IPS-20b (cell line): ENCODE measurements at regions not wholly inside any gene's neighbourhood (a gene's known extent, or its start where the extent isn't known, plus 50 kb on each side); places are given as distances from the start of the nearest gene placed in this dataset.
"Not testable (repeated sequence)": the region's sequence is repeated elsewhere in the genome, so short reads cannot be mapped to it uniquely, and the experiment has no call there.

Source experiments
- H3K27ac ChIP-seq: one replicate; pipeline ENCODE4 v1.5.1; 2013; ENCODE audit warnings: low read length
- H3K27me3 ChIP-seq: 2 replicates; pipeline ENCODE4 v1.6.1; 2013; ENCODE audit warnings: mild to moderate bottlenecking, low read length, inconsistent platforms; ENCODE audit not compliant: insufficient read depth
- H3K36me3 ChIP-seq: 2 replicates; pipeline ENCODE4 v1.6.1; 2013; ENCODE audit warnings: low read depth, mild to moderate bottlenecking, inconsistent platforms, low read length, moderate library complexity; ENCODE audit not compliant: insufficient read depth
- H3K4me1 ChIP-seq: 2 replicates; pipeline ENCODE4 v1.6.1; 2013; ENCODE audit warnings: mild to moderate bottlenecking, control low read depth, inconsistent platforms, low read length, moderate library complexity; ENCODE audit not compliant: insufficient read depth
- H3K4me3 ChIP-seq: 2 replicates; pipeline ENCODE4 v1.5.1; 2013; ENCODE audit warnings: mild to moderate bottlenecking, low read length, inconsistent platforms
- H3K9ac ChIP-seq: 2 replicates; pipeline ENCODE4 v1.6.1; 2013; ENCODE audit warnings: low read depth, mild to moderate bottlenecking, inconsistent platforms, low read length, moderate library complexity
- H3K9me3 ChIP-seq: 2 replicates; pipeline ENCODE4 v1.6.1; 2013; ENCODE audit warnings: mild to moderate bottlenecking, low read depth, low read length, inconsistent platforms; ENCODE audit not compliant: insufficient read depth

DNA sequence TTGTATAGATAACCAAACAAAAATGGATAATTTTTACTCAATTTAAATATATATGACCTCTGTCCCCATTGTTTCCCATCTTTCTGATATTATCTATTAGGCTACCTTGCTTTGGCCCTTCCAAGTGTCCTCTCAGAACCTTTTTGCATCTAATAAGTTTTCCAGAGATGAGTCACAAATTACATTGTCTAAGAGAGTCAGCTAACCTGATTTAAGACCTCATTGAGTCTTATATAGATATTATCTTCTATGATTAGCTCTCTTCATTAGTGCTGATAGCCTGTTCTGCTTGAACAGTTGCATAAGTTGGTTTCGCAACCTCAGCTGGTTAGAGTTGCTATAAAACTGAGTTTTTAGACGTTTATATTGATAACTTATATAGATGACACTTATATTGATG is 623.1 kb downstream of the LRRC70 start:
- no peak overlapping the region for H3K4me3 ChIP-seq
- no peak overlapping the region for H3K27ac ChIP-seq
- no peaks in the 10 kb centered on the region for H3K27me3 ChIP-seq
- no peak overlapping the region for H3K9ac ChIP-seq
- no peaks in the 10 kb centered on the region for H3K9me3 ChIP-seq
- peaks cover 10% of the 10 kb centered on the region for H3K4me1 ChIP-seq
- no peaks in the 10 kb centered on the region for H3K36me3 ChIP-seq

DNA sequence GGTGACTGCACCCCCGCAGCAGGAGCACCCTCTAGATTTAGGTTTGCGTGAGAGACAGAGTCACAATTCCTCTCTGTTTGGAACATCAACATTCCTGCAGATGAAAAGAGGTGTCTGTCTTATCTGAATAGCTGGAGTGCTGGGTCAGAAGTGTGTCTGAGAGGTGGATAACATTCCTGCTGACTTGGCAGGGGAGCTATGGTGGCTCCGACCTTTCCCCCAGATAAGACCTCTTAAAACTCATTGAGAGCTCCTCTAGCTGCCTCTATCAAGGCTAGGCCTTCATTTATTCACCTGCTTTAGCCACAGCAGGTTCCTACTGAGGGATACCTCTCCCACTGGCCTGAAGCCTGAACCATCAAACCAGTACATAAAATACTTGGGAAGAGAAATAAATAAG is 615.5 kb downstream of the LRRC70 start:
- H3K9me3 ChIP-seq, result no peaks in the 10 kb centered on the region

DNA sequence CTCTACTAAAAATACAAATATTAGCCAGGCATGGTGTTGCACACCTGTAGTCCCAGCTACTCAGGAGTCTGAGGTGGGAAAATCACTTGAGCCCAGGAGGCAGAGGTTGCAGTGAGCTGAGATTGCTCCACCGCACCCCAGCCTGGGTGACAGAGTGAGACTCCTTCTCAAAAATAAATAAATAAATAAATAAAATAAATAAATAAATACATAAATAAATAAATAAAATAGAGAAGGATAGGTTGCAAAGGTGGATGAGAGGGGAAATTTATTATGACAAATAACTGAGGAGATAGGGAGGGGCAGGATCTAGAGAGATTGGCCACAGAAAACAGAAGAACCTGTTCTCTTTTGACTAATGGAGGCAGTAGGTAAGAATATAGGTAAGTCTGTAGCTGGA is 601.6 kb downstream of the LRRC70 start:
- not testable (repeated sequence) for H3K27me3 ChIP-seq, H3K27ac ChIP-seq, H3K9ac ChIP-seq, H3K36me3 ChIP-seq, H3K4me1 ChIP-seq, H3K9me3 ChIP-seq, H3K4me3 ChIP-seq

More for the DNA sequence above, 615.5 kb downstream of the LRRC70 start:
- Histone ChIP-seq H3K27ac (no peak overlapping the region), H3K36me3 (no peaks in the 10 kb centered on the region), H3K9ac (no peak overlapping the region), H3K4me3 (no peak overlapping the region), H3K27me3 (no peaks in the 10 kb centered on the region), H3K4me1 (no peaks in the 10 kb centered on the region)

DNA sequence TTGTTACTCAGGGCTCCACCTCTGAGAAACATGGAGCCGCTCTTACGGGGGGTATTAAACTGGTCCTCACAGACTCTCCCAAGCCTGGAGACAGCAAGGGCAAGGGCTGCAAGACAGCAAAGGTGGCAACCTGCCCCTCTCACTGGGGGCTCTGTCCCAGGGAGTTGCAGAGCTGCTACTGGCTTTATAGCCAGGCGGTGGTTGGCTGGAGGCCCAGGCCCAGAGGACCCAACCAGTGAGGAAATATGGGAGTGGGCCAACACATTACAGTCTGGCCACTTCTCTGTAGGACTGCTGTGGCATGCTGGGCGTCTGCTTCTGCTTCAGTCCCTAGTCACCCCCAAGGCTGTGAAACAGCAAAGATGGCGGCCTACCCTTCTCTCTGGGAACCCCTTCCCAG is 597.2 kb downstream of the LRRC70 start:
- Histone ChIP-seq H3K36me3 (no peaks in the 10 kb centered on the region), H3K27me3 (no peaks in the 10 kb centered on the region), H3K4me3 (no peak overlapping the region), H3K27ac (no peak overlapping the region), H3K4me1 (no peaks in the 10 kb centered on the region; the same call in 1 of the 2 replicates), H3K9me3 (no peaks in the 10 kb centered on the region), H3K9ac (no peak overlapping the region)

DNA sequence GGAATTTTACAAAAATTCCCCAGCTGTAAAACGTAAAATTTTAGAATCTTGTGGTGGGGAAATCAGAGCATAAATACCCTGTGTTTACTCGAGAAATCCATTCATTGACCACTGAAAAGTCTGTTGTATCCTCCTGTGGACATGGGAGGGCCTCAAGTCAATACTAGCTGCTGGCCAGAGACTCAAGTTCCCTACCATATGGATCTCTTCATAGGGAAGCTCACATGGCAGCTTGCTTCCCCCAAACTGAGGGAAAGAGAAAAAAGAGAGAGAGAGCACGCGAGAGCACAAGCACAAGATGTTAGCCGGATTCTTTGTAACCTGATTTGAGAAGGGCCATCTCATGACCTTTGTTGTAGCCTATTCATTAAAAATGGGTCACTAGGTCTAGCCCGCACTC is 591.9 kb downstream of the LRRC70 start:
- H3K9ac ChIP-seq, result no peak overlapping the region
- H3K27ac ChIP-seq, result no peak overlapping the region
- H3K9me3 ChIP-seq, result no peaks in the 10 kb centered on the region
- H3K4me1 ChIP-seq, result no peaks in the 10 kb centered on the region; the same call in 1 of the 2 replicates
- H3K36me3 ChIP-seq, result no peaks in the 10 kb centered on the region
- H3K4me3 ChIP-seq, result no peak overlapping the region
- H3K27me3 ChIP-seq, result no peaks in the 10 kb centered on the region

DNA sequence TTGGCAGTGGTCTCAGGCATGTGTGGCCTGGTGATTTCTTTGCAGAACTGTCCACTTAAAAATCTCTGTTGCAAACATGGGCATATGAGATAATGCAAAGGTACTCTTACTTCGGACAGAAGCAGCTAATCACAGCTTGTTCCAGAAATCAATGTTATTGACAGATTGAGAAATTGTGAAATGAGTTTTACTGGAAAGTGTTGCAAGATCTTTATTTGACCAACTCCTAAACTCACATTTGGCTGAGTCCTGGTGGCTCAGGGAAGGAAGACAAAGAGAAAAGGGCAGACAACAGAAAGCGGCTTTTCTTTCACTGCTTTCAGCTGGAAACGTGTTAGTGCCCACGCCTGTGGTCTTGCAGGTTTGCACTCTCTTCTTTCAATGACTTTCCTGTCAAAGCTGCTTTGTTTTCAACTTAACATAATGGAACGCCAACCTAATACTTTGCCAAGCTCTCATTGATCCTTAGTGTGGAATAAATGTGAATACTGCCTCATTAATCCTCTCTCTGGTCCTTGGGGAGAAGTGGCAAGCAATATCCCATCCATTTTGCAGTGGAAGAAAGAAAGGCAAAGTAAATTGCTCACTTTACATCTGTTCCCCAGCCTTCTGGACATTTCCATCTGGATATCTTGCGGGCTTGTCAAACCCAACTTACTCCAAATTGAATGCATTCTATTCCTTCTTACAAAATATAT is 586.4 kb downstream of the LRRC70 start:
- H3K9ac ChIP-seq, result no peak overlapping the region
- no peak overlapping the region for H3K4me3 ChIP-seq
- H3K4me1 ChIP-seq, result 0 out of 2 replicates have a peak, but pooled peaks cover 4% of the 10 kb centered on the region
- no peak overlapping the region for H3K27ac ChIP-seq
- H3K36me3 ChIP-seq, result no peaks in the 10 kb centered on the region
- no peaks in the 10 kb centered on the region for H3K27me3 ChIP-seq
- no peaks in the 10 kb centered on the region; the same call in 1 of the 2 replicates for H3K9me3 ChIP-seq

DNA sequence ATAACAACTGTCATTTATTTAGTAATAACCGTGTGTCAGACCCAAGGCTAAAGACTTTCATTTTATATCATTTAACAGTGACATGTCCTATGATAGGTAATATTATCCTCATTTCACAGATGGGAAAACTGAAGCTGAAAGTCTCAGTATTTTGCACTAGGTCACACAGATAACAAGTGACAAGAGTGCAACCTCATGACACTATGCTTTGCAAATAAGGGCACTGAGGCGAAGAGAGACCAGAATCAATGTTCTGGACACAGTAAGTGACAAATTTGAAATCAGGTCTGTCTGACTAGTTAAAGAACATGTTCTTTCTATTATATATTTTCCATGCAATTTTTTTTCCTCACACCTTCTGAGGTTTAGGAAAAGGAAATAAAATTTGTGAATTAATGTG is 585.7 kb downstream of the LRRC70 start:
- Histone ChIP-seq H3K36me3 (no peaks in the 10 kb centered on the region), H3K27ac (no peak overlapping the region), H3K4me3 (no peak overlapping the region), H3K9ac (no peak overlapping the region), H3K9me3 (no peaks in the 10 kb centered on the region; the same call in 1 of the 2 replicates), H3K4me1 (0 out of 2 replicates have a peak, but pooled peaks cover 4% of the 10 kb centered on the region), H3K27me3 (no peaks in the 10 kb centered on the region)

DNA sequence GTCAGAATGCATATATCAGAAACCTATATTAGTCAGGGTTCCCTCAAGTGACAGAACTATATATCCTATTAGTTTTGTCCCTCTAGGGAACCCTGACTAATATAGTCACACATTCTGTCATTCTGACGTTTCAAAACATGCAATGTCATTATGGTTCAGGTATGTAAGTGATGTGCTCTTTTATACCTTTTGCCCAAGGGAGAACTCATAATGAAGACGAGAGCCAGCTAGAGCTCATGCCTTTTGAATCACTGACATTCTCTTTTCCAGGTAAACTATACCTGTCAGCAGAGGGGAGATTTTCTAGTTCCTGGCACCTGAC is 576.7 kb downstream of the LRRC70 start:
- no peaks in the 10 kb centered on the region for H3K27me3 ChIP-seq
- no peak overlapping the region for H3K27ac ChIP-seq
- no peaks in the 10 kb centered on the region for H3K36me3 ChIP-seq
- no peaks in the 10 kb centered on the region for H3K4me1 ChIP-seq
- no peak overlapping the region for H3K4me3 ChIP-seq
- no peaks in the 10 kb centered on the region for H3K9me3 ChIP-seq
- no peak overlapping the region for H3K9ac ChIP-seq

DNA sequence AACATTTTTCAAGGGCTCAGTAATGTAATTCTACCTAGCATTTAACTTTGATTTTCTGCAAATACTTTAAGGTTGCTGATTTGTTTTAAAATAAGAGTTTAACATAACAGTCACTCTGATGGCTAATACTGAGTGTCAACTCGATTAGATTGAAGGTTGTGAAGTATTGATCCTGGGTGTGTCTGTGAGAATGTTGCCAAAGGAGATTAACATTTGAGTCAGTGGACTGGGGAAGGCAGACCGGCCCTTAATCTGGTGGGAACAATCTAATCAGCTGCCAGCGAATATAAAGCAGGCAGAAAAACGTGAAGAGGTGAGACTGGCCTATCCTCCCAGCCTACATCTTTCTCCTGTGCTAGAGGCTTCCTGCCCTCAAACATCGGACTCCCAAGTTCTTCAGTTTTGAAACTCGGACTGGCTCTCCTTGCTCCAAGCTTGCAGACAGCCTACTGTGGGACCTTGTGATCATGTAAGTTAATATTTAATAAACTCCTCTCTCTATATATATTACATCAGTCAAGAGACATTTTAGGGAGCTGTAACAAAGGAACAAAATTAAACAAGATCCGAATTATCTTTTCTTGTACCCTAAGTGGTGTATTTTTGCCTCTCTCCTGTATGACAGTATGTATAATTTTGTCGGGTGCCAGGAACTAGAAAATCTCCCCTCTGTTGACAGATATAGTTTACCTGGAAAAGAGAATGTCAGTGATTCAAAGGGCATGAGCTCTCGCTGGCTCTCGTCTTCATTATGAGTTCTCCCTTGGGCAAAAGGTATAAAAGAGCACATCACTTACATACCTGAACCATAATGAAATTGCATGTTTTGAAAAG is 576.1 kb downstream of the LRRC70 start:
- no peaks in the 10 kb centered on the region for H3K27me3 ChIP-seq
- no peak overlapping the region for H3K4me3 ChIP-seq
- H3K9me3 ChIP-seq, result no peaks in the 10 kb centered on the region
- H3K36me3 ChIP-seq, result no peaks in the 10 kb centered on the region
- no peak overlapping the region for H3K9ac ChIP-seq
- H3K27ac ChIP-seq, result no peak overlapping the region
- H3K4me1 ChIP-seq, result no peaks in the 10 kb centered on the region

DNA sequence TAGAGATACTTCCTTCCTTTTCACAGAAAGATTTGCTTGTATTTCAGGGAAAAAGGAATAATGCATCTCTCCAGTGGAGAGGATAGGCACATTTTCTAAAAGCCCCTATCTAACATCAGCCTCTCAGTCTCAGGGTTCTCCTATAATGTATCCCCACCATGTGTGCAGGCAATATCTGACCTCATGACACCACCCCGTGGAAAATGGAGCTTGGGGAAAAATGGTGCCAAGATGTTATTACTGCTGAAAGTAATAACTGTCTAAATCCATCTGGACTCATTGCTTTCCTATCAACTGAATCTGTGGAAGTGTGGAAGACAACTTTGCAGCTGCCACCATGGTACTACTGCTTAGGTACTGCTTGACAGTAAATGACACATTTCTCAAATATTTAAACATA is 574.3 kb downstream of the LRRC70 start:
- no peak overlapping the region for H3K27ac ChIP-seq
- no peaks in the 10 kb centered on the region for H3K9me3 ChIP-seq
- no peaks in the 10 kb centered on the region for H3K36me3 ChIP-seq
- H3K4me3 ChIP-seq, result no peak overlapping the region
- H3K4me1 ChIP-seq, result no peaks in the 10 kb centered on the region
- H3K27me3 ChIP-seq, result no peaks in the 10 kb centered on the region
- H3K9ac ChIP-seq, result no peak overlapping the region

DNA sequence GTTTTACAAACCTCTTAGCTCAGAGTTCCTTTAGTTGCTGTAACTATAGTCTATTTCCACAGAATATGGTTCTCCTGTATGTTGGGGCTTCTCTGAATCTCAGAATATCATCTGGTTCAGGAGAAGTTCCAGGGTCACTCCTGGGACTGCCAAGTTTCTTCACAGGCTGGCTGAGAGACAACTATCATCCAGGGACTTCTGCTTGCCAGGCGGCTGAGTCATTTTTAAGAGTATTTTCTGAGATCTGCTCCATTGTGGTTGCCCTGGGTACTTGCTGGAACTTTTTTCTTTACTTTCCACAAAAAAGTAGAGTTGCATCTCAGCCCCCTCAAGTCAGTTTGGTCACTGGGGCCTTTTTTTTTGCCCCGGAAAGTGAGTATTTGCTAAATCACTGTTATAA is 566.5 kb downstream of the LRRC70 start:
- H3K9ac ChIP-seq, result no peak overlapping the region
- no peaks in the 10 kb centered on the region for H3K9me3 ChIP-seq
- H3K27ac ChIP-seq, result no peak overlapping the region
- H3K4me1 ChIP-seq, result no peaks in the 10 kb centered on the region
- no peak overlapping the region for H3K4me3 ChIP-seq
- no peaks in the 10 kb centered on the region for H3K27me3 ChIP-seq
- H3K36me3 ChIP-seq, result no peaks in the 10 kb centered on the region

DNA sequence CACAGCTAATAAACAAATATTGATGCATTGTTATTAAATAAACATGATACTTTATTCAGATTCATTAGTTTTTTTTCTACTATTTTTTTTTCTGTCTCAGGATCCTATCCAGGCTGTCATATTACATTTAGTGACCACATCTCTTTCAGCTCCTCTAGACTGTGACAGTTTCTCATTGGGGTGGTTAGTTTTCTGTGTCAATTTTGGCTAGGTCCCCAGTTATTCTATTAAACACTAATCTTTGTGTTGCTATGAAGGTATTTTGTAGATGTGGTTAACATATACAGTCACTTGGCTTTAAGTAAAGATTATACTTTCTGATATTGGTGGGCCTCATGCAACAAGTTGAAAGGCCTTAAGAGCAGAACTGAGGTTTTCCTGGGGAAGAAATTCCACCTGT is 563.0 kb downstream of the LRRC70 start:
- Histone ChIP-seq H3K9me3 (no peaks in the 10 kb centered on the region), H3K27ac (no peak overlapping the region), H3K4me1 (no peaks in the 10 kb centered on the region), H3K4me3 (no peak overlapping the region), H3K9ac (no peak overlapping the region), H3K36me3 (no peaks in the 10 kb centered on the region), H3K27me3 (no peaks in the 10 kb centered on the region)
